DOHH2 (cell line): ENCODE measurements at regions not wholly inside any gene's neighbourhood (a gene's known extent, or its start where the extent isn't known, plus 50 kb on each side); places are given as distances from the start of the nearest gene placed in this dataset.

Experiments used
- H3F3A ChIP-seq: fragments of 200-600 bp; sonication (generic), shearing (Covaris generic); 2 replicates; pipeline ENCODE4 v1.6.0; 2016; ENCODE audit warnings: antibody characterized with exemption, mild to moderate bottlenecking; ENCODE audit not compliant: control insufficient read depth, insufficient read depth
- H3K27ac ChIP-seq: fragments of 200-600 bp; sonication (generic); 2 replicates; pipeline ENCODE4 v1.5.1; 2014; ENCODE audit warnings: low read depth, mild to moderate bottlenecking, low read length, moderate library complexity
- H3K27me3 ChIP-seq: fragments of 200-600 bp; sonication (generic); 2 replicates; pipeline ENCODE4 v1.6.1; 2014; ENCODE audit warnings: mild to moderate bottlenecking, low read length, mixed read lengths; ENCODE audit not compliant: control insufficient read depth
- H3K36me3 ChIP-seq: fragments of 200-600 bp; sonication (generic); 2 replicates; pipeline ENCODE4 v1.6.1; 2014; ENCODE audit warnings: mild to moderate bottlenecking, low read length, moderate library complexity, mixed read lengths; ENCODE audit not compliant: control insufficient read depth
- H3K4me1 ChIP-seq: fragments of 200-600 bp; sonication (generic); 2 replicates; pipeline ENCODE4 v1.6.1; 2014; ENCODE audit warnings: mild to moderate bottlenecking, low read length, mixed read lengths; ENCODE audit not compliant: control insufficient read depth
- H3K4me2 ChIP-seq: fragments of 200-600 bp; sonication (generic); 2 replicates; pipeline ENCODE4 v1.6.0; 2014; ENCODE audit warnings: mild to moderate bottlenecking, low read length, moderate library complexity
- H3K4me3 ChIP-seq: fragments of 200-600 bp; sonication (generic); 2 replicates; pipeline ENCODE4 v1.5.1; 2014; ENCODE audit warnings: mild to moderate bottlenecking, low read length, mixed read lengths
- H3K79me2 ChIP-seq: fragments of 200-600 bp; sonication (generic); 2 replicates; pipeline ENCODE4 v1.6.1; 2014; ENCODE audit warnings: mild to moderate bottlenecking, low read length, mixed read lengths; ENCODE audit not compliant: control insufficient read depth
- H3K9me2 ChIP-seq: fragments of 200-600 bp; sonication (generic); replicated peaks from 2 replicates; pipeline ENCODE4 v1.6.1; 2014; ENCODE audit warnings: mild to moderate bottlenecking, low read length, mixed read lengths; ENCODE audit not compliant: control insufficient read depth
- H3K9me3 ChIP-seq: fragments of 200-600 bp; sonication (generic); 2 replicates; pipeline ENCODE4 v1.6.1; 2014; ENCODE audit warnings: antibody characterized with exemption, low read length, mixed read lengths; ENCODE audit not compliant: control insufficient read depth, insufficient read depth
- H4K20me1 ChIP-seq: fragments of 200-600 bp; sonication (generic); 2 replicates; pipeline ENCODE4 v1.6.0; 2014; ENCODE audit warnings: low read depth, mild to moderate bottlenecking, antibody characterized with exemption, low read length, moderate library complexity; ENCODE audit not compliant: control insufficient read depth, insufficient read depth
- EZH2phosphoT487 ChIP-seq: fragments of 200-600 bp; sonication (generic); IDR thresholded peaks from 2 replicates; pipeline ENCODE4 v1.6.1; 2017; ENCODE audit warnings: borderline replicate concordance, mild to moderate bottlenecking, antibody characterized with exemption, low read length, moderate library complexity, mixed read lengths
- TF ChIP-seq, protein P1 (sequence below): fragments of 200-600 bp; sonication (generic); IDR thresholded peaks from one replicate; pipeline ENCODE4 v1.5.1; 2014; ENCODE audit warnings: antibody characterized with exemption, mild to moderate bottlenecking, low read depth, low read length; ENCODE audit not compliant: poor library complexity, severe bottlenecking

DNA sequence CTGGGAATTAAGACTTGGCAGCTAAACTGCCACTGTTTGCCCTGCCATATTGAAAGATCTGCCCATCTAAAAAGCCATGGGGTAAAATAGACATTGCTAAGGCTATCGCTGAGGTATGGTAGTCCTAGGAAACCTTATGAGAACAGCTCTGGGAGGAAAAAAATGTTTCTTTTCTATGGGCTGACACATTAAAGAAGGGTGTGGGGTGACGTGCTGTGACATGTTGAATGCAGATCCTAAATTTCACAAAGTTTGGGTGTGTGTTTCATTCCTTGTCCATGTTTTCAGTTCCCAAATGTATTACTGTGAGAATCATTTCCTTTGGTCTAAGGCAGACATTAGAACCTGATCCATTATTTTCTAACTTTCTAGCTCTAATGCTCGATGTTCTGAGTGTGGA, 766.4 kb downstream of the BCL11A start:
- Histone ChIP-seq H3K4me3 (no peak overlapping the region), H3K9me2 (no peaks in the 10 kb centered on the region), H4K20me1 (no peaks in the 10 kb centered on the region), H3K4me2 (no peak overlapping the region), H3K79me2 (no peaks in the 10 kb centered on the region), H3K9me3 (no peaks in the 10 kb centered on the region), H3K27me3 (no peaks in the 10 kb centered on the region), H3K36me3 (no peaks in the 10 kb centered on the region), H3K27ac (no peak overlapping the region), H3F3A (no peaks in the 10 kb centered on the region), H3K4me1 (no peaks in the 10 kb centered on the region)
- no peak for TF ChIP-seq EZH2phosphoT487
- TF ChIP-seq, protein P1, sequence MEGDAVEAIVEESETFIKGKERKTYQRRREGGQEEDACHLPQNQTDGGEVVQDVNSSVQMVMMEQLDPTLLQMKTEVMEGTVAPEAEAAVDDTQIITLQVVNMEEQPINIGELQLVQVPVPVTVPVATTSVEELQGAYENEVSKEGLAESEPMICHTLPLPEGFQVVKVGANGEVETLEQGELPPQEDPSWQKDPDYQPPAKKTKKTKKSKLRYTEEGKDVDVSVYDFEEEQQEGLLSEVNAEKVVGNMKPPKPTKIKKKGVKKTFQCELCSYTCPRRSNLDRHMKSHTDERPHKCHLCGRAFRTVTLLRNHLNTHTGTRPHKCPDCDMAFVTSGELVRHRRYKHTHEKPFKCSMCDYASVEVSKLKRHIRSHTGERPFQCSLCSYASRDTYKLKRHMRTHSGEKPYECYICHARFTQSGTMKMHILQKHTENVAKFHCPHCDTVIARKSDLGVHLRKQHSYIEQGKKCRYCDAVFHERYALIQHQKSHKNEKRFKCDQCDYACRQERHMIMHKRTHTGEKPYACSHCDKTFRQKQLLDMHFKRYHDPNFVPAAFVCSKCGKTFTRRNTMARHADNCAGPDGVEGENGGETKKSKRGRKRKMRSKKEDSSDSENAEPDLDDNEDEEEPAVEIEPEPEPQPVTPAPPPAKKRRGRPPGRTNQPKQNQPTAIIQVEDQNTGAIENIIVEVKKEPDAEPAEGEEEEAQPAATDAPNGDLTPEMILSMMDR, result no peak

DNA sequence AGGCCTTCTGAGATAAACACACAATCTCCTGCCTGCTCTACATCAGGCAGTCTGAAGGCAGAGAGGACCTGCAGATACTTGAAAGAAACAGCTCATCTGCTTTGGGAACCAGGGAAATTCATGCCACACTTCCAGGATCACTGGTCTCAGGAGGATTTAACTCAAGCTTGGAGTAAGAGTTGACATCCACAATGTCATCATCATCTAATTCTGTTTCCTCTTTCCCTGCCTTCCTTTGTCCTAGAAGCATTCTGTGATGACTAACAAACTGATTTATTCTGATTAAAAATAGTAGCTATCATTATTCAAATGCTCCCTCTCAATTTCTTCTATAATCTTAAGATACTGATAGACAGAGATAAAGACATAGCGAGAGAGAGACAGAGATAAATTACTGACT, 766.8 kb downstream of the BCL11A start:
- H3K9me2 ChIP-seq, result no peaks in the 10 kb centered on the region
- H3F3A ChIP-seq, result no peaks in the 10 kb centered on the region
- no peak overlapping the region for H3K4me3 ChIP-seq
- no peak overlapping the region for H3K27ac ChIP-seq
- no peaks in the 10 kb centered on the region for H3K9me3 ChIP-seq
- no peak overlapping the region for H3K4me2 ChIP-seq
- H4K20me1 ChIP-seq, result no peaks in the 10 kb centered on the region
- TF ChIP-seq, protein P1, result no peak
- no peak for TF ChIP-seq EZH2phosphoT487
- H3K36me3 ChIP-seq, result no peaks in the 10 kb centered on the region
- no peaks in the 10 kb centered on the region for H3K79me2 ChIP-seq
- no peaks in the 10 kb centered on the region for H3K27me3 ChIP-seq
- H3K4me1 ChIP-seq, result no peaks in the 10 kb centered on the region

DNA sequence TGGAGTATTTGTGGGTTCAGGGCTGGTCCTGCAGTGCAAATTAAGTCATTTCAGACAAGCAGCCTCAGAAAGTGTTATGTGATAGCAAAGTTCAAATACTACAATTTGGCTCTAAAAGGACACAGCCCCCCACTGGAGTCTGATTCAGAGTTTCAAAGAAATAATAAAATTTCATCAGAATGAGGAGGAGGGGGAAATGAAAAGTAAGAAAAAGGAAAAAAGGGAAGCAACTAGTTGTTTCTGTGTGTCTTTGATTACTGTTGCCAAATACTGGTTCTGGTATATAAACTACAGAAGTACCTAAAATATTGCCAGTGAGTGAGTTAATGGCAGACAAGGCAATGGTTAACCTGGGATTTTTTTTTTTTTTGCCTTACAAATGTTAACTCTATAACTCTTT, 773.9 kb downstream of the BCL11A start:
- Histone ChIP-seq H3K4me1 (no peaks in the 10 kb centered on the region), H3K36me3 (no peaks in the 10 kb centered on the region), H3F3A (no peaks in the 10 kb centered on the region), H3K27ac (no peak overlapping the region), H4K20me1 (no peaks in the 10 kb centered on the region), H3K79me2 (no peaks in the 10 kb centered on the region), H3K4me3 (no peak overlapping the region), H3K9me3 (no peaks in the 10 kb centered on the region), H3K4me2 (no peak overlapping the region), H3K27me3 (no peaks in the 10 kb centered on the region), H3K9me2 (no peaks in the 10 kb centered on the region)
- no peak for TF ChIP-seq EZH2phosphoT487
- TF ChIP-seq, protein P1, result no peak

DNA sequence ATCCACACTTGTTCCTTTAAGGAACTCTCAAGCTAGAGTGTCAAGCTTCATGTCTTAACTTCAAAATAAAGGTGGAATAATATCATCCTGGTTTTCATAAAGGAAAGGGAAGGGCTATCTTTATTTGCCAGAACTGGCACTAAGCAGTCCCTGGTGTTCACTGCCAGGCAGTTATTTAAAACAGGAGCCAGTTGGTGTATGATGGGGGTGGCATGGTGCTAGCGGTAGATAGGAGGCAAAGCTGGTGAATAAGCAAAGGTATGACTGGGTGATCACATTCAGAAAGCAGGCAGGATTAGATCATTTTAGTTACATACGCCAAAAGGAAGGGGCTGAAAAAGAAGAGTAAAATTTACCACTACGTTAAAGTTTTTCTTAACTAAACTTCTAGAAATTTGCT, 776.3 kb downstream of the BCL11A start:
- no peaks in the 10 kb centered on the region for H3K79me2 ChIP-seq
- no peaks in the 10 kb centered on the region for H3K36me3 ChIP-seq
- no peak for TF ChIP-seq EZH2phosphoT487
- TF ChIP-seq, protein P1, result no peak
- H3F3A ChIP-seq, result no peaks in the 10 kb centered on the region
- no peak overlapping the region for H3K4me2 ChIP-seq
- H3K9me2 ChIP-seq, result no peaks in the 10 kb centered on the region
- no peaks in the 10 kb centered on the region for H3K9me3 ChIP-seq
- no peaks in the 10 kb centered on the region for H4K20me1 ChIP-seq
- no peaks in the 10 kb centered on the region for H3K27me3 ChIP-seq
- no peak overlapping the region for H3K27ac ChIP-seq
- no peaks in the 10 kb centered on the region for H3K4me1 ChIP-seq
- no peak overlapping the region for H3K4me3 ChIP-seq
